ENCODE measurements at regions not wholly inside any gene's neighbourhood (a gene's known extent, or its start where the extent isn't known, plus 50 kb on each side); places are given as distances from the start of the nearest gene placed in this dataset.
"Not testable (repeated sequence)": the region's sequence is repeated elsewhere in the genome, so short reads cannot be mapped to it uniquely, and the experiment has no call there.

DNA sequence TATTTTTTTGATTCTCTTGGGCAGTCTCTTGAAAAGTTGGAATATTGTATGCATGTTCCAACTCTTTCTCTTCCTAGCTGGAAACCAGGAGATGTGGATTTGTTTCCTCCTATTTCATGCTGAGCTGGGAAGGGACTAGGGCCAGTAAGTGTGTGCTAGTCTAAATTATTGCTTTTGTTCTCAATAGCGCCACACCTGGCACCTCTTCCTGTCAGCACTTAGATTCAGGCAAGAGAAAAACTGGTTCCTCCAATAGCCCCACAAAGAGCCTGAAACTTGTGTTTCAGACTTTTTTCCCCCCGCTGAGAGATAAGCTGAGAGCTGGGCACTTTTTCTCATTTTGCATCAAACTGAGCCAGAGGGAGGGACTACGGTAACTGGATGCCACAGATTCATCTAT lies 353.4 kb downstream of the OLFM4 start:
- no peak for DNase-seq (ENCODE audit: low read depth)

DNA sequence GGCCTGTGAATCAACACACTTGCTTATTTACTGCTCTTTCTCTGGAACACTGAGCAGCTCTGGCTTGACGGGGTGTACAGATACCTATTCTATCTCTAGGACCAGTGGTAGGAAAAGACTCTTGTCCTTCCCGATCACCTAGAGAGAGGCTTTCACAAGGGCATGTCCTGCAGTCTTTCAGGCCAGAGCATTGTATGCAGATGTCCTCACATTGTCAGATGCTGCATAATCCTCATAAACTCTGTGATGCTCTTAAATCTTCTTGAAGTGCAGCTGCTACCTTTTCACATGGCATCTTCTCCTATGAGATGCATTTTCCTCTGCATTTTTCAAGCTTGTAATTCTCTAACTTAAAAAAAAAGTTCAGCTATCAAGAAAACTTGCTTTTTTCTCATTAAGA lies 369.4 kb downstream of the OLFM4 start:
- DNase-seq (ENCODE audit: low read depth), result no peak

DNA sequence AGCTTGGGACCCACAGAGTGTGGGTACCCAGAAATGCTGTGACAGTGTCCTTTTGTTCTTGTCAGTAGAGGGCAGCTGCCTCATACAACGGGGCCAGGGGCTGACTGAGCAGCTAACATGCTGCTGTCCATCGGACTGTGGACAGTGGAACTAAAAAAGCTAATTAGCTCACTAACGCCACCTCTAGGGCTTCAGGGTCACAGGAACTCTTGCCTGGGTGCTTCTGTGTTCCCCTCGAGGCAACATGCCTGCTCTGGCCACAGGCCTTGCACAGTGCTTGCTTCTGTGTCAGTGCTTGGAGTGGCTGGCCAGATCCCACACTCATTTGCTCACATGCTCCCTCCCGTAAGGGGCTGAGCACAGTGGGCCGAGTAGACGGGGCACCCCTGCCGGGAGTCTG lies 377.0 kb downstream of the OLFM4 start:
- DNase-seq (ENCODE audit: low read depth), result no peak

DNA sequence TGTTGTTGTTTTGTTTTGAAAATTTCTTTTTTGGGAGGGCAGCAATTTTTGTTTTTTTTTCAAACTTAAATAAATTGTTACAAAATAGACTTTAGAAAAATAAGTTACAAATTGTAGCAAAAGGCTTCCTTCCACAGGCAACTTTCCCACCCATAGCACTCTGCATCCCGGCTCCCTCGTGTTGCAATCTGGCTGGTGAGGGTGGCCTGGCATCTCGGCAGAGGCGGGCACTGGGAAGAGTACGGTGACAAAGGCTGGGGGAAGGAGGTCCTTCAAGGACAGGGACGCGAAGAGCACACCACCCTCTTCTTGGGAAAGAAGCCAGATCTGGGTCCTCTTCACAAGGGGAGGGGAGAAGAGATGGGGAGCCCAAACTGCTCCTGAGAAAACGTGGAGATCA lies 379.7 kb downstream of the OLFM4 start:
- DNase-seq (ENCODE audit: low read depth), result no peak

DNA sequence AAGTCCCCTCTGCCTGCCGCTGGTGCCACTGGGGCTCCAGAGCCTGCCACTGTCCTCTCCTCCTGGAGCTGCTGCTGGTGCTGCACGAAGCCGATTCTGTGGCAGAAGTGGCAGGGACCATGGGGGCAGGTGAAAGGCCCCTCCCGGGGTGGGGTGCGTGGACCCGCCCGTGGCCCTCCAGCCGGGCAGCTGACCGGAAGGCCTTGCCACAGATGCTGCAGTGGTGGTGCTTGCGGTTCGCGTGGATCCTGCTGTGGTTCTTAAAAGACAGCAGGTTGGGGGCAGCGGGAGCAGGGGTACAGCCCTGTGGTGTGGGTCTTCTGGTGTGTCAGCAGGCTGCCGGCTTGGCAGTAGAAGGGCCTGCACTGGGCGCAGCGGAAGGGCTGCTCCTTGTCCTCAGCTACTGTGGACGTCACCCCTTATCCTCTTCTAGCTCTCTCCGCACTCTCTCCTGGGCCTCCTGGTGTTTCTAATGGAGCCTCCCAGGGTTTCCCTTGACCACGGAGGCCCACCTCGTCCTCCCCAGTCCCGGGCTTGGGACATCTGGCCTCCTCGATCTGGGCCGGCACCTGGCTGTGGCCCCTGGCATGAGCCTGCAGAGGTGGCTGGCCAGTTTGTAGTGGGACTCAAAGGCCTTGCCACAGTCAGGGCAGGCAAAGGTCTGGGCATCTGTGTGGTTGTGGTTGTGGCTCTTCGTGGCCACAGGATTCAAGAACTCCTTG lies 380.4 kb downstream of the OLFM4 start:
- no peak for DNase-seq (ENCODE audit: low read depth)

DNA sequence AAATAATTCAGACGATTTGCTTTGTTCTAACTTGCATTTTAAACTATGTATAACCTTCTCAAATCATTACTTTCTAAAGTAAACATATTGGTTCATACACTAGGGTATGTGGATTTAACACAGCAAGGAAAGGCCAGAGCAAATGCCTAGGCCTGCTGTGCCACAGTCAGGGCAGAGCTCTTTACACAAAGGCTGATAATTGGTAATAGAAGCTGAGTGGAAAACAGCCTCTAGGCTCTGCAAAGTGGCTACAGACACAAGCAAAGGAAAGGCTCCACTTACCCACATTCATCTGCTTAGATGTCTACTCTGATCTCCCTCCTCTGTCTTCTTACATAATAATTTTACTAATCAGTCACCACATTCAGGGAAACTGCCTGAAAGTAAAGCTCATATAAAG lies 382.9 kb downstream of the OLFM4 start:
- DNase-seq (ENCODE audit: low read depth), result no peak

DNA sequence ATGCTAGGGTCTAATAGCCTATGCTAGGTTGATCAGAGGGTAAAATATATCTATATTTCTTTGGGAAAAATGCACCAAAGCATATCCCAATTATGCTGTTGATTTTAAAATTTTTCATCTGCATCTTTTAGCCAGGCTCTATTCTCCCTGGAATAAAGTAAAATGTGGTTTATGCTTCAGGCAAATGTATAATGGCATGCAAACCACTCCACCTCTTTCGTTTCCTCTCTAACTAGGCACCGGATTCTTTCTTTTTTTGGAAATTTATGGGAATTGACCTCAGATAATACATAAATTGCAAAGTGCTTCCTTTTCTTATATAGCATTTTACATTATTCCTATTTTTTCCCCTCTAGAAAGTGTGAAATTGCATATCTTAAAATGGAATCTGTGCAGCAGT lies 386.5 kb downstream of the OLFM4 start:
- no peak for DNase-seq (ENCODE audit: low read depth)

DNA sequence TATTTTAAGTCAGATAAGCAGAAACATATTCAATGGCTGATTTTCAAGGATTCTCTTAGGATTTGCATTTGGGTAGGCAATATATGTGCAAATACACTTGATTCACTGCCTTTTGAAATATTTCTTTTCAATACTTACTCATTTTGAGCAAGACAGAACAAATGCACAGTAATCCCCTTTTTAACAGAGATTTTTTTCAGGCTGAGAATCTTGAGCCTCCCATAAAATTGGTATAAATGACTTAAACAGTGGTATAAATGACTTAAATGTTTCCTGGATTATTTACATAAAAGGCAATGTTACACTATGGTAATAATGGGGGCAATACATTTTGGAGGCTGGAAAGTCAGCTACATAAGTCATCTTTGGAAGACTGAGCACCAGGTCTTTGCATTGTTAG lies 389.0 kb downstream of the OLFM4 start:
- DNase-seq (ENCODE audit: low read depth), result no peak

DNA sequence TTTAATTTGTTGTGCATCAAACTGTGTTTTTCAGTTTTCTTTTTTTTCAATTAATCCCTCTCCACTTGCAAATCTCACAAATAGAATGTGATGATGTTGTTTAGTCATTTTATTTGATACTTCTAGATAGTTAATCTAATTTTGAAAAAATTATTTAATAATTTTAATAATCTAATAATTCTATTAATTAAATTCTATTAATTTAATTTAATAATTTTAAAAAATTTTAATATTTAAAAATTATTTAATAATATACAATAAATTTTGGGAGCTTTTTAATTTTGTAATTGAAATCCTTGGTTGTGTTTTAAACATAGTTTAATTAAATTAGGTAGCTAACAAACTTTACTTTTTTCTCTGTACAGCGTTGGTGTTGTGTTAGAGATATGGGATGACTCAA lies 393.8 kb downstream of the OLFM4 start:
- DNase-seq (ENCODE audit: low read depth), result no peak

DNA sequence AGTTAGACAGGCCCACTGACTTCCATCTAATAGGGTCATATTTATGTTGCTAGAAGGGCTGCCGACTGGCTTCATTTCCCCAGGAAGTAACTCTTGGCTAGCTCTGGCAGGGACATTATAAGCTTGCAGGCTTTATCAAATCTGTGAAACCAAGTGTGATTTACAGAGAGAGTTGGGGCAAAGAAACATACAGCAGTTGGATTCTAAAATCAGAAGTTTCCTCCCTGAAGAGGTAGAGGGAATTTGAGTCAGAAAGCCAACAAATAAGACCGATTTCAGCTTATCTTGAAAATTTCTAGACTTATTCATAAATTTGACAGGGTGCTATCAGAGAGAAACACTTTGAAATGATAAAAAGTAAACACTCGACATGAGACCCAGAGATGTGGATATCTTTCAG lies 407.8 kb downstream of the OLFM4 start:
- DNase-seq (ENCODE audit: low read depth), result no peak

DNA sequence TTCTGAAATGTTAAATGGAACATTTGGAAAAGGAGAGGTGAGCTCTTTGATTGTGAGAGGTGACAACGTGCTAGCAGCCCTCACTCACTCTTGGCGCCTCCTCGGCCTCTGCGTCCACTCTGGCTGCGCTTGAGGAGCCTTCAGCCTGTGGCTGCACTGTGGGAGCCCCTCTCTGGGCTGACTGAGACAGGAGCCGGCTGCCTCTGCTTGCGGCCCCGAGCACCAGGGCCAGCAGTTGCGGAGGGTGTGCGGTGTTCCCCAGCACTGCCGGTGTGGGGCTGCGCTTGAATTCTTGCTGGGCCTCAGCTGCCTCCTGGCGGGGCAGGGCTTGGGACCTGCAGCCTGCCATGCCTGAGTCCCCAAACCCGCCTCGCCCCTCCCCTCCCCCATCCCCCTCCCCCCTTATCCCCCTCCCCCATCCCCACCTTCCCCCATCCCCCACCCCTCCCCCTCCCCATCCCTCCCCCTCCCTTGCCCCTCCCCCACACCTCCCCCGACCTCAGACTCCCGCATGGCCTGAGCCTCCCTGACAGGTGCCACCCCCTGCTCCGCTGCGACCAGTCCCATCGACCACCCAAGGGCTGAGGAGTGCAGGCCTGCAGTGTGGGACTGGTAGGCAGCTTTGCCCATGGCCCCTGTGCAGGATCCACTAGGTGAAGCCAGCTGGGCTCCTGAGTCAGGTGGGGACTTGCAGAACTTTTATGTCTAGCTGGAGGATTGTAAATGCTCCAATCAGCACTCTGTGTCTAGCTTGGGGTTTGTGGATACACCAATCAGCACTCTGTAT lies 411.0 kb downstream of the OLFM4 start:
- no peak for DNase-seq (ENCODE audit: low read depth)

DNA sequence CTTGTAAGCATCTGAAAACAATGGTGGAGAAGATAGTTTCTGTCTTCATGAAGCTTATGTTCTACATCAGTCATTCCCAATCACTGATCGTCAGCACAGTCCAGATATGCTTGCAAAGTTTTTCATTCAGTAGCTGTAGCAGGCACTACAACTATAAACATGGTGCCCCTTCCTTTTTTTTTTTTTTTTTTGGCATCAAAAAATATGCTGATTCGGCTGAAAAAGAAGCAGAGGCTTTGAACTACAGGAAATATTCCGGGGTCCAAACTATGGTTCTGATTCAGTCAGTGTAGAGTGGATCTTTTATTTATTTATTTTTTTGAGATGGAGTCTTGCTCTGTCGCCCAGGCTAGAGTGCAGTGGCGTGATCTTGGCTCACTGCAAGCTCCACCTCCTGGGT lies 414.4 kb downstream of the OLFM4 start:
- DNase-seq (ENCODE audit: low read depth), result no peak

DNA sequence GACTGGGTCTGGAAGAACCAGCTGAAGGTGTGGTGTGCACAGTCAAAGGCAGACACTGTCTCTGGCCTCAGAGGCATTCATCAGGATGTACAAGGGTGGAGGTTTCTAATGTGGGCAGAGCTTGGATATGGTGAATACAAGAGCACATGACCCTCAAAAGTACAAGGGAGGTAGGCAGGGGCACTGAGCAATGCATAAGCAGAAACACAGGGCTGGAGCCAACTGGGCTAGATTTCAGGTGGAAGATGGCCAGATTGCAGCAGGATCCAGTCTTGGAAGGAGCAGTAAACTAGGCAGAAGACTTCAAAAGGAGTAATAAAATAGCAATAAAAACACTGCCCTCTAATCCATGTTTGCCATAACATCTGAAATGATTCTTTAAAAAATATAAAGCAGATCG lies 417.1 kb downstream of the OLFM4 start:
- no peak for DNase-seq (ENCODE audit: low read depth)

DNA sequence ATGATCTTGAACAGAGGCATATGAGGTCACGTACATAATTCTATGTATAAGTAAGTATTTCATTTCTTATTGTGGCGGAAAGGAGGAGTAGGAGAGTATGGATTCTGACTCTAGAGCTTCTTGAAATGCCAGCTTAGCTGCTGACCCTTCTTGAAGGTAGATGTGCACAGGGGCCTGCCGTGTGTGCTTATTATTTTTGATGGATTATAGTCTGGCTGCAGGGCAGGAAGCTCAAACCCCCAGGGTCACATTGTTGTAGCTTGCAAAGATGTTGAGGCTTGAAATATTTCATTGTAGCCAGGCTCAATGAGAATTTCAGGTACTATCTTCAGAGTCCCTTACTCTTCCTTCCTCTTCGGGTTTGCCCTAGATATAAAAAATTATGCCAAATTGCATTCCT lies 418.8 kb downstream of the OLFM4 start:
- DNase-seq (ENCODE audit: low read depth), result no peak

DNA sequence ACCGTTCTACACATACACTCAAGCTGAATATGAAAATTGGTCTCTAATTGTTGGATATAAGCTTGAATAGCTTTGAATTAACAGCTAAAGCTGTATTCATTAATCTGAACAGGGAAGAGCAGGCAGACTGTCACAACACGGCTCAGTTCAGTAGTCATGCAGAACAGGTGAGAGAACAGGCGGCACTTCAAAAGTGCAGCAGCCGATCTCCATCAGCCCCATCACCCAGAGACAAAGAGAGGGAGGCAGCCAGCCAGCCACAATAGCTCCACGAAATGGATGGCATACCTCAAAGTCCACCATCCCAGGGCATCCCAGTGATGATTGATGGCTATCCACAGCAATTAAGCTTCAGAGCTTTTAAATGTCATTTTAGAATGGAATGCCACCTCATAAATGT lies 419.2 kb downstream of the OLFM4 start:
- DNase-seq (ENCODE audit: low read depth), result no peak

DNA sequence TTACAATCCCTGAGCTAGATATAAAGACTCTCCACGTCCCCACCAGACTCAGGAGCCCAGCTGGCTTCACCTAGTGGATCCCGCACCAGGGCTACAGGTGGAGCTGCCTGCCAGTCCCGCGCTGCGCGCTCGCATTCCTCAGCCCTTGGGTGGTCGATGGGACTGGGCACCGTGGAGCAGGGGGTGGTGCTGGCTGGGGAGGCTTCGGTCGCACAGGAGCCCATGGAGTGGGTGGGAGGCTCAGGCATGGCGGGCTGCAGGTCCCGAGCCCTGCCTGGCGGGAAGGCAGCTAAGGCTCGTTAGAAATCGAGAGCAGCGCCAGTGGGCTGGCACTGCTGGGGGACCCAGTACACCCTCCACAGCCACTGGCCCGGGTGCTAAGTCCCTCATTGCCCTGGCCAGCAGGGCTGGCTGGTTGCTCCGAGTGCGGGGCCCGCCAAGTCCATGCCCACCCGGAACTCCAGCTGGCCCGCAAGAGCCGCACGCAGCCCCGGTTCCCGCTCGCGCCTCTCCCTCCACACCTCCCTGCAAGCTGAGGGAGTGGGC lies 423.7 kb downstream of the OLFM4 start:
- not testable (repeated sequence) for DNase-seq (ENCODE audit: low read depth)

DNA sequence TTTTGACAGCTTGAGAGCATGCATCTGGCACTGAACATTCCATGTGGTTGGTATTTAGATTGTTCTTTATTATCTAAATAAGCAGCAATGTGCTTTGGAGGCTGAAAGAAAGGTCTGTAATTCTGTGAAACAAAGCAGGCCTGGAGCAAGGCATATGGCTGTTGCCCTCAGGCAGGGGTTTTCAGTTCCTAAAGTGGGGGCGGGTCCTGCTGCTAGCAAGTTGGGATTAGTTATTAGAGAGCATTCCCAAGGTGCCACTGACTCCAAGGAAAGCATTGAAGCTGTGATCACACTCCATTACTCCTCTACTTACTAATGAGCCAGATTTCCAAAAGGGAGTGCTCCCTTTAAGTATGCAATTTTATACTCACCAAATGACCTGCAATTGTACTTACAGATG lies 432.2 kb downstream of the OLFM4 start:
- DNase-seq (ENCODE audit: low read depth), result no peak

DNA sequence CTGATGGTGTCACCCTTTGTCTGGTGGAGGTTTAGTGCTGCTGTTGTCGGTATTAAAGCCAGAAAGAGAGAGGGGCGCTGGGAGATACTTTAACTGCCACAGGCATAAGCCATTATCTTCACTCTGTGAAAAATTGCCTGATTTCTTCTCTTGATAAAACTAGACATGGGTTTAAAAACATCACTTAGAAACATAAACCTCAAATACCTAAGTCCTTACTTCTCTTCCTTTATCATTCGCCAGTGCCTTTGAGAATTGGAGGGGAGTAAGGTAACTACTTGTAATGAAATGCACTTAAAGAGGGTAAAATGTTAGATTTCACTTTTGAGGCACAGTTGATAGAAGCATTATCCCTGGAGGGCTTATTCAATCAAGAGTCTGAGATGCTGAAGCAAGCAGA lies 434.5 kb downstream of the OLFM4 start:
- DNase-seq (ENCODE audit: low read depth), result no peak

DNA sequence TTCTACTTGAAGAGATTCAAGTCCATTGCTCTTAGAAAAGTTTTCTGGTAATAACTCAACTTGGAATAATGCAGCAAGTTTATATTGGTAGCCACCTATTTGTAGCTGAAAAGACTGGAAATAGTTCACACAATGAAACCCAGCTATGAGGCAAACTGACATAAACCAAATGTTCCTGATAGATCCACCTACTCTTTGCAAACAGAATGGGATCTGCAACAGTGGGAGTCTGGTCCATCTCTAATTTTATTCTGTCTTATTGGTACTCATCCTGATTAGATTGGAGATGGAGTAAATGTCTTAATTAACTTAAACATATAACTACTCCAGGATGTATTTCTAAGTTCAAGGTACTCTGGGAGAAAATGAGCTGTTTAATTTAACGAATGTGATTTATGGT lies 438.0 kb downstream of the OLFM4 start:
- no peak for DNase-seq (ENCODE audit: low read depth)

DNA sequence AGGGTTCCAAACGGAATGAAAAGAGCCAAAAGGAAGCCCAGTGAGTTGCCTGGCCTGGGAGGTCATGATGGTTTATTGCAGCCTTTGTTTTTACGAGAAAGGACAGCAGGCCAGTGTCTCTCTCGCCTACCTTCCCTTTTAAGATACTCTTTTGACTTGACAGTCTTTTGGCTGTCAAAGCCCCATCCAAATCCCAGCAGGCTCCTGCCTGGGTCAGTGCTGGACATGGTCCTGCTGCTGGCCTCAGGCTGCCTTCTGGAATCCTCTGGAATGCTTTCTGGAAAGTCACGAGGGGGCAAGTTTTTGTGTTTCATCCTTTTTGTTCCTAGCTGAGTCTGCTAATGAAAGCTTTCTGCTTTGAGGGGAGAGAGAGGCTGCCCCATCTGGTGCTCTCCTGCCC lies 444.8 kb downstream of the OLFM4 start:
- DNase-seq (ENCODE audit: low read depth), result no peak

DNA sequence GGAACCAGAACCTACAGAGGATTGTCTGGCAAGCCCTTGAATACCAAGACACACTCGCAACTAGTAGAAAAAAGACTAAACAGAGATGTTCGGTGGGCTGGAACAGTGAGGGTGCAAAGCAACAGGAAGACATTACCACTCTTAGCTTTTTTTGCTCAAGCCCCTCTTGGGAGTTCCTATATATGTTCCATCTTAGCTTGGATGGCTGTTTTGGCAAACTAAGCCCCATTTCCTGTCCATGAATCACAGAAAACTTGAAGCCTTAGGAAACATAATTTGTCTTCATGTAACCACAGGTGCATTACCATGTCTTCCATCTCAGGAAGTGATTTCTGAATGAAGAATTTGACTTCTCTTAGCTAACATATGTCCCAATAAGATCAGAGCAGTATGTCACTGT lies 446.3 kb downstream of the OLFM4 start:
- DNase-seq (ENCODE audit: low read depth), result no peak

DNA sequence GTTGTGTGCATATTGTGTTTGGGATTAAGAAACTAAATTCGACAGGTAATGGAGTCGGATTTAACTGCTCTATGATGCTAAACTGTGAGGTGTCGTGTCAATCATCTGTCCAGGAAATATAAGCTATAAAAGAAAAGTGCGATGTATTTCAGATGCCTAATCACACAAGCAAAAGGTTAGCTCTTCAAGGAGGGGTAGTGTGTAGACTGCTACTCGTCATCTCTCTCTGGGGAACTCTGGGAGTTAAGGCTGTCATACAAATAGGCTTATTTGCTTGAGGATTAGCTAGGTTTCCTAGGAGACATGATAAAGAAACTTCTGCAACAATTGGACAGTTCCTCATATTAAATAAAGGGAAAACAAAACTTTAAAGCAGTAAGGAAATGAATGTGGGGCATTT lies 462.1 kb downstream of the OLFM4 start:
- DNase-seq (ENCODE audit: low read depth), result no peak

DNA sequence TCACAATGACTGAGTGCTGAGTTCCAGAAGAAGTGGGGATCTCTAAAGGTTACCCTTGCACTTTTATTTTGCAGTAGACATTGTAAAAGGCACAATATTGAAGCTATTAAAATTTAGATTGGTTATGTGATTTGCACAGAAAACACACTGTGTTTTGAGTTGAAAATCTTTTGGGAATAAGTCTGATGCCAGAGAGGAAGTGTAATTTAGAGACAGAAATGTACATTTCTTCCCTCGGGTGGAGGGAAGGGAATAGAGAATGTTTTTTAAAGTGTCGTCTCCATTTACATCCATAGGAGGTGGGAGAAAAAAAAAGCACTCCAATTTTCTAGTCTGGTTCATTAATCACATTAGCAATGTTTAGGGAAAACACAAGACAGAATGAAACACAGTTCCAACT lies 465.8 kb downstream of the OLFM4 start:
- no peak for DNase-seq (ENCODE audit: low read depth)

Data from EH (cell line).